B cell (primary cell): ENCODE measurements at regions not wholly inside any gene's neighbourhood (a gene's known extent, or its start where the extent isn't known, plus 50 kb on each side); places are given as distances from the start of the nearest gene placed in this dataset.

ENCODE experiments used
- ATAC-seq: fragments of 200-7000 bp; cut with Tn5 transposase; one replicate; pipeline ENCODE4 v1.10.0; 2021; ENCODE audit warnings: low read depth, mild to moderate bottlenecking, moderate number of reproducible peaks, moderate library complexity
- CTCF ChIA-PET: fragments of 350-600 bp; sonication (Branson Sonifier 250); formaldehyde crosslinking; loops from one replicate; lab custom pipeline; 2021; ENCODE audit warnings: antibody characterized with exemption, inconsistent platforms; lab: Charles Lee
- POLR2A ChIA-PET: fragments of 350-600 bp; sonication (Branson Sonifier 250); formaldehyde crosslinking; loops from one replicate; lab custom pipeline; 2021; ENCODE audit warnings: antibody characterized with exemption; lab: Charles Lee
- DNase-seq: peaks from one replicate; pipeline ENCODE4 v3.0.0; 2013
- H2AFZ ChIP-seq: 2 replicates; pipeline ENCODE4 v1.6.1; 2012; ENCODE audit warnings: mild to moderate bottlenecking, low read depth, low read length; ENCODE audit not compliant: insufficient read depth, poor library complexity, severe bottlenecking
- H3K27ac ChIP-seq, 2 donors: 1 replicate in 1 of 2; 2 replicates in 1 of 2; pipeline ENCODE4 v1.5.1; 2012 to 2013; ENCODE audit warnings: low read length in 2 of 2, mild to moderate bottlenecking in 2 of 2, moderate library complexity in 1 of 2
- H3K27me3 ChIP-seq, 4 experiments: fragments of 200-600 bp in 1 of 4; sonication (generic) in 1 of 4; replicated peaks in 1 of 4; 1 replicate in 2 of 4; 2 replicates in 2 of 4; pipeline versions ENCODE4 v1.6.1 to v1.7.0; 2013 to 2016; ENCODE audit warnings: low read length in 3 of 4, mild to moderate bottlenecking in 2 of 4, mixed read lengths in 1 of 4, moderate library complexity in 1 of 4; ENCODE audit not compliant: insufficient read depth in 4 of 4, control insufficient read depth in 3 of 4; ENCODE audit errors: control extremely low read depth in 1 of 4
- H3K36me3 ChIP-seq, 2 experiments: replicated peaks in 1 of 2; 1 replicate in 1 of 2; 2 replicates in 1 of 2; pipeline versions ENCODE4 v1.6.1 to v1.7.1; 2013; ENCODE audit warnings: low read length in 1 of 2; ENCODE audit not compliant: insufficient read depth in 2 of 2, control insufficient read depth in 1 of 2; ENCODE audit errors: control extremely low read depth in 1 of 2, extremely low read depth in 1 of 2
- H3K4me1 ChIP-seq, 2 donors: fragments of 200-600 bp in 1 of 2; sonication (generic) in 1 of 2; 1 replicate in 1 of 2; 2 replicates in 1 of 2; pipeline versions ENCODE4 v1.5.1 to v1.6.1; 2013 to 2017; ENCODE audit warnings: low read length in 2 of 2; ENCODE audit not compliant: control insufficient read depth in 2 of 2, insufficient read depth in 2 of 2
- H3K4me2 ChIP-seq: replicated peaks from 2 replicates; pipeline ENCODE3; 2012; ENCODE audit warnings: mild to moderate bottlenecking, low read depth, low read length; ENCODE audit not compliant: poor library complexity, severe bottlenecking
- H3K4me3 ChIP-seq, 5 experiments: fragments of 200-600 bp in 1 of 5; sonication (generic) in 1 of 5; 1 replicate in 3 of 5; 2 replicates in 2 of 5; pipeline versions ENCODE4 v1.5.1 to v1.7.0; 2011 to 2016; ENCODE audit warnings: low read length in 4 of 5, mild to moderate bottlenecking in 4 of 5, low read depth in 2 of 5, control low read depth in 1 of 5, moderate library complexity in 1 of 5; ENCODE audit not compliant: insufficient read depth in 1 of 5; ENCODE audit errors: control extremely low read depth in 1 of 5, extremely low read depth in 1 of 5
- H3K79me2 ChIP-seq: fragments of 200-600 bp; sonication (generic); one replicate; pipeline ENCODE4 v1.6.0; 2016; ENCODE audit warnings: low read length; ENCODE audit not compliant: control insufficient read depth, insufficient read depth
- H3K9ac ChIP-seq: fragments of 200-600 bp; sonication (generic); 2 replicates; pipeline ENCODE4 v1.6.1; 2017; ENCODE audit warnings: mild to moderate bottlenecking, low read length, moderate library complexity
- H3K9me3 ChIP-seq, 3 donors: one replicate each; pipeline versions ENCODE4 v1.6.1 to v1.7.1; 2013; ENCODE audit warnings: low read length in 2 of 3; ENCODE audit not compliant: control insufficient read depth in 2 of 3, insufficient read depth in 1 of 3; ENCODE audit errors: control extremely low read depth in 1 of 3
- H4K20me1 ChIP-seq: 2 replicates; pipeline ENCODE4 v1.6.0; 2012; ENCODE audit warnings: mild to moderate bottlenecking, low read length; ENCODE audit not compliant: insufficient read depth, control insufficient read depth, poor library complexity, severe bottlenecking
- H3K27ac Mint-ChIP-seq: one replicate; pipeline ENCODE4 v1.8.0; 2021; ENCODE audit warnings: mixed read lengths
- H3K27me3 Mint-ChIP-seq: one replicate; pipeline ENCODE4 v1.8.0; 2021; ENCODE audit warnings: mixed read lengths
- H3K4me1 Mint-ChIP-seq: one replicate; pipeline ENCODE4 v1.8.0; 2021; ENCODE audit warnings: mixed read lengths
- H3K4me3 Mint-ChIP-seq: one replicate; pipeline ENCODE4 v1.8.0; 2021; ENCODE audit warnings: mixed read lengths
- H3K9me3 Mint-ChIP-seq: one replicate; pipeline ENCODE4 v1.8.0; 2022; ENCODE audit warnings: mixed read lengths; ENCODE audit not compliant: insufficient read depth
- CTCF ChIP-seq: fragments of 200-600 bp; IDR thresholded peaks from one replicate; pipeline ENCODE4 v1.8.0; 2022; ENCODE audit warnings: antibody characterized with exemption, mild to moderate bottlenecking
- EZH2 ChIP-seq: IDR thresholded peaks from 2 replicates; pipeline ENCODE4 v1.6.1; 2012; ENCODE audit warnings: borderline replicate concordance, low read depth, mild to moderate bottlenecking, moderate library complexity, low read length; ENCODE audit not compliant: insufficient read depth, poor library complexity, severe bottlenecking
- WGBS: methylation state at CpG from one replicate; pipeline ENCODE4 v1.1.5; 2013; ENCODE audit warnings: missing lambda C conversion rate; ENCODE audit not compliant: insufficient coverage; 5-methylcytosine and 5-hydroxymethylcytosine counted together
- intact Hi-C: fragments of 100-400 bp; cut with micrococcal nuclease; formaldehyde crosslinking; loops from one replicate; pipeline ENCODE4 v1.10.0; 2022

GRCh38 chr5:32880796-32881195 is 169.7 kb downstream of the NPR3 start:
- Histone ChIP-seq H3K4me2 (no peak overlapping the region), H3K27me3 (no peaks in the 10 kb centered on the region), H3K9ac (no peak overlapping the region), H3K79me2 (no peaks in the 10 kb centered on the region), H3K4me3 (no peak overlapping the region), H3K27ac (no peak overlapping the region), H3K4me1 (no peaks in the 10 kb centered on the region), H4K20me1 (no peaks in the 10 kb centered on the region), H3K9me3 (peaks cover 1 to 5% (median 4%) of the 10 kb centered on the region in 3 donors), H3K36me3 (no peaks in the 10 kb centered on the region), H2AFZ (no peak overlapping the region)
- no peak for TF ChIP-seq CTCF
- TF ChIP-seq EZH2, result no peak
- ChIA-PET CTCF (no interaction called here), POLR2A (no interaction called here)
- ATAC-seq, result no peak
- intact Hi-C loops, result no loop called here
- Mint-ChIP-seq H3K9me3 (peaks cover 2% of the 10 kb centered on the region), H3K4me1 (no peaks in the 10 kb centered on the region), H3K27me3 (no peaks in the 10 kb centered on the region), H3K4me3 (no peak overlapping the region), H3K27ac (no peak overlapping the region)
- DNase-seq, result no peak
- no CpG with 5 or more reads among the region's 3 CpGs for WGBS

GRCh38 chr5:32887390-32887789 is 176.3 kb downstream of the NPR3 start:
- Histone ChIP-seq H4K20me1 (no peaks in the 10 kb centered on the region), H3K9me3 (peaks cover 0 to 4% (median 0%) of the 10 kb centered on the region in 3 donors), H3K4me1 (no peaks in the 10 kb centered on the region), H3K4me2 (no peak overlapping the region), H3K79me2 (no peaks in the 10 kb centered on the region), H3K4me3 (no peak overlapping the region), H3K9ac (no peak overlapping the region), H3K27me3 (no peaks in the 10 kb centered on the region), H3K27ac (no peak overlapping the region), H3K36me3 (no peaks in the 10 kb centered on the region), H2AFZ (no peak overlapping the region)
- no peak overlapping the region for H3K4me3 Mint-ChIP-seq
- DNase-seq, result no peak
- WGBS, result 60% methylated on average over 1 of the region's 2 CpGs
- no peak for ATAC-seq
- no peaks in the 10 kb centered on the region for H3K27me3 Mint-ChIP-seq
- H3K9me3 Mint-ChIP-seq, result no peaks in the 10 kb centered on the region
- ChIA-PET CTCF (no interaction called here), POLR2A (no interaction called here)
- no peak for TF ChIP-seq CTCF
- intact Hi-C loops, result no loop called here
- H3K4me1 Mint-ChIP-seq, result no peaks in the 10 kb centered on the region
- H3K27ac Mint-ChIP-seq, result no peak overlapping the region
